VCaP (cell line): ENCODE measurements at regions not wholly inside any gene's neighbourhood (a gene's known extent, or its start where the extent isn't known, plus 50 kb on each side); places are given as distances from the start of the nearest gene placed in this dataset.

Experiments used
- H3K27ac ChIP-seq: fragments of 450-650 bp; 2 replicates; pipeline ENCODE4 v1.5.1; 2017
- CTCF ChIP-seq: fragments of 450-650 bp; conservative IDR thresholded peaks from 2 replicates; pipeline ENCODE4 v1.5.1; 2017; ENCODE audit warnings: mild to moderate bottlenecking, moderate library complexity

DNA sequence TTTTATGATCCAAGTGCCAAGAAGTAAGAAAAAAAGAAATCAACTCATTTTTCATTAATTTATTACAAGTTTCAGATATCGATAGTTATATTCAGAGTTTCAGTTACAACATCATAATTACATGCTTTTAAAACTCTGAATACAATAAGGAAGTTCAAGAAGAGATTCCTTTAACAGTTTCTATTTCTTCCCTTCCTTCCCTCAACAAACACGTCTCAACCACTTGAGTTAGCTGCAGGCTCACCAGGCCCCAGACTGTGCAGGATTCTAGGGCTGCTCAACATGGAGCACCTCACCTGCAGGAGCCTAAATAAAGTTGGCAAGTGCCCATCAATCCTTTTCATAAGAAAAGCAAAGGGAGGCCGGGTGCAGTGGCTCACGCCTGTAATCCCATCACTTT is 79.2 kb upstream of the FNDC3B start:
- H3K27ac ChIP-seq = no peak overlapping the region

DNA sequence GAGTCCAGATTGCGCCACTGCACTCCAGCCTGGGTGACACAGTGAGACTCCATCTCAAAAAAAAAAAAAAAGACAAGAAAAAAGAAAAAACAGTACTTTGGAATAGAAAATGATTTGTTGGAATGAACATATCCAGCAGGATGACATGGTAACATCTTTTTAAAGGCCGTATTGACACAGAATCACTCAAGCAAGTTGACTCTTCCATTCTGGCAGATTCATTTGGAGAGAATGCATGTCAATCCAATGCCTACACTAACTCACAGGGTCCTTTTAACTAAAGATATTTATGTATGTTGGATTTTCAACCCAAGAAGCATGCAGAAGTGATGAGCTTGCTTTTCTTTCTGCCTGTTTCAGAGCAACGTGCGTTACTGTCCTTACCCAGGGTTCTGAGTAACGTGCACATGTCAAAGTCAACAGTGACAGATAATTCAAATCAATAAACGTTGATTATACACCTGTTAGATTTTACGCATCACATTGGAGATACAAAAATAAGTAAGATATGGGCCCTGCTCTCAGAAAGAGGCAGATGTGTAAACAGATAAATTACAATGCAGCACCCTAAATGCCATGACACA is 77.1 kb upstream of the FNDC3B start:
- no peak for TF ChIP-seq CTCF
- no peak overlapping the region for H3K27ac ChIP-seq

More for the DNA sequence above, 79.2 kb upstream of the FNDC3B start:
- TF ChIP-seq CTCF = no peak

GRCh38 chr3:171963546-171963945 is 75.8 kb upstream of the FNDC3B start:
- H3K27ac ChIP-seq = no peak overlapping the region
- no peak for TF ChIP-seq CTCF

GRCh38 chr3:171965067-171965712 is 74.2 kb upstream of the FNDC3B start:
- TF ChIP-seq CTCF = no peak
- no peak overlapping the region for H3K27ac ChIP-seq

DNA sequence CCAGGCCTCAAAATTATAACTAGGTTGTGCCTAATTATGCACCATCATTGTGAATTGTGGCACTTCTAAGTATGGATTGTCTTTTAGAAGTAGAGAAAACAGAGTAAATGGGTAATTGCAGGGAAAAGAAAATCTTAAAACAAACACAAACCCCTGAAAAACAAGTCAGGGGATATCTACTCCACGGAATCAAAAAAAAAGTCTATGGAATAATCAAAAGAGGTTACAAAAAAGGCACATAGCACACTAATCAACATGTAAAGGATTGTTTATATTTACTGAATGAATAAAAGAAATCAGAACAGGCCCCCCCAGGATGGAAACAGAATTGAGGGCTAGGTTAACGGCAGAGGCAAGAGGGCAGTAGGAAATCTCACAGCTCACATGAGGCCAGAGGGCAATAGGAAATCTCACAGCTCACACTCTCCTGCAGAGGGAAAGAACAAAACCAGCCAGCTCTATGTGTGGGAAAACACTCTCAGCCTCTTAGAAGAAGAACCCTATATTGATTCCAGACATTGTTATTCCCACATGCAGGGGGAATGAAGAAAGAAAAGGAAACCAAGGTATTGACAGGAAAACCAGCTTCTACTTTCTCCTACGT is 72.7 kb upstream of the FNDC3B start:
- TF ChIP-seq CTCF = no peak
- H3K27ac ChIP-seq = peak overlapping the region; percentile 6; the same call in 1 of the 2 replicates

- H3K27ac ChIP-seq = peak overlapping the region; percentile 6; the same call in 1 of the 2 replicates
- TF ChIP-seq CTCF = no peak
Observed at GRCh38 chr3:171967137-171967783, 72.1 kb upstream of the FNDC3B start.
